ENCODE measurements at regions not wholly inside any gene's neighbourhood (a gene's known extent, or its start where the extent isn't known, plus 50 kb on each side); places are given as distances from the start of the nearest gene placed in this dataset.

GRCh38 chr5:66469684-66470083 lies 126.5 kb upstream of the MAST4 start:
- no peak for DNase-seq
- H2AFZ ChIP-seq (ENCODE audit: low read depth), result no peak overlapping the region
- CTCF ChIA-PET, result no interaction called here

GRCh38 chr5:66472010-66472409 lies 124.2 kb upstream of the MAST4 start:
- H3F3A ChIP-seq (replicated peaks; ENCODE audit: insufficient read depth), result no peaks in the 10 kb centered on the region
- no peaks in the 10 kb centered on the region for H3K27me3 ChIP-seq (ENCODE audit: insufficient read depth)
- no peaks in the 10 kb centered on the region for H3K4me1 ChIP-seq (ENCODE audit: control insufficient read depth in 1 of 2, insufficient read depth in 2 of 2, low read depth in 1 of 2, low read length in 1 of 2)
- no peak overlapping the region for H3K9ac ChIP-seq
- H3K27ac ChIP-seq (ENCODE audit: low read depth in 2 of 2, low read length in 1 of 2), result no peak overlapping the region
- no peaks in the 10 kb centered on the region for H4K20me1 ChIP-seq (ENCODE audit: insufficient read depth)
- CTCF ChIA-PET, result no interaction called here
- no peak overlapping the region for H3K4me2 ChIP-seq
- no peak overlapping the region for H3K4me3 ChIP-seq (ENCODE audit: low read depth in 2 of 2, low read length in 1 of 2)
- H3K9me2 ChIP-seq, result no peaks in the 10 kb centered on the region
- H2AFZ ChIP-seq (ENCODE audit: low read depth), result no peak overlapping the region
- DNase-seq, result no peak
- no peaks in the 10 kb centered on the region for H3K36me3 ChIP-seq (replicated peaks in 1 of 2; ENCODE audit: control insufficient read depth in 1 of 2, insufficient read depth in 2 of 2, low read length in 1 of 2)
- POLR2A ChIA-PET, result no interaction called here
- no peaks in the 10 kb centered on the region for H3K79me2 ChIP-seq (ENCODE audit: insufficient read depth)
- H3K9me3 ChIP-seq, result peaks cover 3% of the 10 kb centered on the region; the same call in 1 of the 2 replicates
- 0% methylated on average over 1 of the region's 1 CpG for WGBS (ENCODE audit: low lambda C conversion rate)
- TF ChIP-seq, protein P1, sequence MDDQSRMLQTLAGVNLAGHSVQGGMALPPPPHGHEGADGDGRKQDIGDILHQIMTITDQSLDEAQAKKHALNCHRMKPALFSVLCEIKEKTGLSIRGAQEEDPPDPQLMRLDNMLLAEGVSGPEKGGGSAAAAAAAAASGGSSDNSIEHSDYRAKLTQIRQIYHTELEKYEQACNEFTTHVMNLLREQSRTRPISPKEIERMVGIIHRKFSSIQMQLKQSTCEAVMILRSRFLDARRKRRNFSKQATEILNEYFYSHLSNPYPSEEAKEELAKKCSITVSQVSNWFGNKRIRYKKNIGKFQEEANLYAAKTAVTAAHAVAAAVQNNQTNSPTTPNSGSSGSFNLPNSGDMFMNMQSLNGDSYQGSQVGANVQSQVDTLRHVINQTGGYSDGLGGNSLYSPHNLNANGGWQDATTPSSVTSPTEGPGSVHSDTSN (IDR thresholded peaks at IDR 0.05), result no peak
- TF ChIP-seq MEF2A (IDR thresholded peaks at IDR 0.05; ENCODE audit: borderline replicate concordance, low read depth), result no peak
- TF ChIP-seq USF2 (IDR thresholded peaks at IDR 0.05; ENCODE audit: borderline replicate concordance, low read depth, low read length), result no peak
- no peak for TF ChIP-seq NRF1 (IDR thresholded peaks at IDR 0.05; ENCODE audit: low read depth, low read length)
- no peak for TF ChIP-seq RFX5 (IDR thresholded peaks at IDR 0.05; ENCODE audit: low read length)
- no peak for TF ChIP-seq TCF12 (IDR thresholded peaks at IDR 0.05)
- TF ChIP-seq CHD2 (IDR thresholded peaks at IDR 0.05; ENCODE audit: low read length, partially characterized antibody), result no peak
- no peak for TF ChIP-seq YY1 (IDR thresholded peaks at IDR 0.05; ENCODE audit: low read depth)
- no peak for TF ChIP-seq FOXM1 (IDR thresholded peaks at IDR 0.05; ENCODE audit: low read depth)
- no peak for TF ChIP-seq RAD21 (IDR thresholded peaks at IDR 0.05; ENCODE audit: low read length)
- no peak for TF ChIP-seq EZH2phosphoT487 (IDR thresholded peaks at IDR 0.05; ENCODE audit: borderline replicate concordance, low read depth)
- TF ChIP-seq MAX (IDR thresholded peaks at IDR 0.05; ENCODE audit: low read depth), result no peak

More at GRCh38 chr5:66469684-66470083, 126.5 kb upstream of the MAST4 start:
- H4K20me1 ChIP-seq (ENCODE audit: insufficient read depth), result no peaks in the 10 kb centered on the region
- no peaks in the 10 kb centered on the region for H3K9me2 ChIP-seq
- no peak overlapping the region for H3K4me2 ChIP-seq
- H3K4me3 ChIP-seq (ENCODE audit: low read depth in 2 of 2, low read length in 1 of 2), result no peak overlapping the region
- H3K9ac ChIP-seq, result no peak overlapping the region
- 84% methylated on average over 1 of the region's 1 CpG for WGBS (ENCODE audit: low lambda C conversion rate)
- no peaks in the 10 kb centered on the region for H3K36me3 ChIP-seq (replicated peaks in 1 of 2; ENCODE audit: control insufficient read depth in 1 of 2, insufficient read depth in 2 of 2, low read length in 1 of 2)
- no peaks in the 10 kb centered on the region for H3K79me2 ChIP-seq (ENCODE audit: insufficient read depth)
- H3F3A ChIP-seq (replicated peaks; ENCODE audit: insufficient read depth), result no peaks in the 10 kb centered on the region
- POLR2A ChIA-PET, result no interaction called here
- H3K9me3 ChIP-seq, result peaks cover 3% of the 10 kb centered on the region; the same call in 1 of the 2 replicates
- no peaks in the 10 kb centered on the region for H3K27me3 ChIP-seq (ENCODE audit: insufficient read depth)
- H3K4me1 ChIP-seq (ENCODE audit: control insufficient read depth in 1 of 2, insufficient read depth in 2 of 2, low read depth in 1 of 2, low read length in 1 of 2), result no peaks in the 10 kb centered on the region
- TF ChIP-seq, protein P1 (IDR thresholded peaks at IDR 0.05), result no peak
- TF ChIP-seq, protein P2, sequence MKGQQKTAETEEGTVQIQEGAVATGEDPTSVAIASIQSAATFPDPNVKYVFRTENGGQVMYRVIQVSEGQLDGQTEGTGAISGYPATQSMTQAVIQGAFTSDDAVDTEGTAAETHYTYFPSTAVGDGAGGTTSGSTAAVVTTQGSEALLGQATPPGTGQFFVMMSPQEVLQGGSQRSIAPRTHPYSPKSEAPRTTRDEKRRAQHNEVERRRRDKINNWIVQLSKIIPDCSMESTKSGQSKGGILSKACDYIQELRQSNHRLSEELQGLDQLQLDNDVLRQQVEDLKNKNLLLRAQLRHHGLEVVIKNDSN (IDR thresholded peaks at IDR 0.05; ENCODE audit: borderline replicate concordance, low read depth), result no peak
- TF ChIP-seq NRF1 (IDR thresholded peaks at IDR 0.05; ENCODE audit: low read depth, low read length) (no peak), REST (IDR thresholded peaks at IDR 0.05; ENCODE audit: low read depth, low read length) (no peak), FOSL2 (IDR thresholded peaks at IDR 0.05; ENCODE audit: borderline replicate concordance, low read depth) (no peak), RFX5 (IDR thresholded peaks at IDR 0.05; ENCODE audit: low read length) (no peak)
- no peak overlapping the region for H3K27ac ChIP-seq (ENCODE audit: low read depth in 2 of 2, low read length in 1 of 2)
